Fibroblast of lung (primary cell): ENCODE measurements at regions not wholly inside any gene's neighbourhood (a gene's known extent, or its start where the extent isn't known, plus 50 kb on each side); places are given as distances from the start of the nearest gene placed in this dataset.

ENCODE experiments used
- DNase-seq, 2 donors: peaks; one replicate each; pipeline versions ENCODE4 v3.0.0 to v3.0.0-alpha.2; 2010; ENCODE audit warnings: low read depth in 2 of 2
- H2AFZ ChIP-seq: 2 replicates; pipeline ENCODE4 v1.5.1; 2012; ENCODE audit warnings: low read length, control low read depth, inconsistent platforms
- H3K27ac ChIP-seq: 2 replicates; pipeline ENCODE4 v1.5.1; 2011; ENCODE audit warnings: low read length, control low read depth; ENCODE audit not compliant: insufficient read depth
- H3K27me3 ChIP-seq: 2 replicates; pipeline ENCODE4 v1.5.1; 2011; ENCODE audit warnings: mild to moderate bottlenecking, low read length; ENCODE audit not compliant: control insufficient read depth, insufficient read depth
- H3K36me3 ChIP-seq: 2 replicates; pipeline ENCODE4 v1.5.1; 2011; ENCODE audit warnings: low read length; ENCODE audit not compliant: control insufficient read depth, insufficient read depth
- H3K4me1 ChIP-seq: 2 replicates; pipeline ENCODE4 v1.5.1; 2011; ENCODE audit warnings: low read length; ENCODE audit not compliant: control insufficient read depth, insufficient read depth; ENCODE audit errors: extremely low read depth
- H3K4me2 ChIP-seq: 2 replicates; pipeline ENCODE4 v1.5.1; 2011; ENCODE audit warnings: low read length, control low read depth; ENCODE audit not compliant: insufficient read depth; ENCODE audit errors: extremely low read depth
- H3K4me3 ChIP-seq, 4 experiments: fragments of 200-600 bp in 1 of 4; sonication (generic) in 1 of 4; replicated peaks in 1 of 4; 2 replicates each; pipeline ENCODE4 v1.5.1; 2011 to 2016; ENCODE audit warnings: low read length in 4 of 4, low read depth in 3 of 4, mild to moderate bottlenecking in 3 of 4, control low read depth in 2 of 4, inconsistent platforms in 1 of 4, mixed read lengths in 1 of 4; ENCODE audit not compliant: insufficient read depth in 1 of 4; ENCODE audit errors: control extremely low read depth in 1 of 4
- H3K79me2 ChIP-seq: 2 replicates; pipeline ENCODE4 v1.5.1; 2012; ENCODE audit warnings: mild to moderate bottlenecking, low read length, inconsistent platforms; ENCODE audit not compliant: control insufficient read depth, insufficient read depth
- H3K9ac ChIP-seq: 2 replicates; pipeline ENCODE4 v1.5.1; 2011; ENCODE audit warnings: mild to moderate bottlenecking, low read length, control low read depth; ENCODE audit not compliant: insufficient read depth
- H3K9me3 ChIP-seq: 2 replicates; pipeline ENCODE4 v1.5.1; 2012; ENCODE audit warnings: low read depth, low read length; ENCODE audit not compliant: control insufficient read depth, insufficient read depth
- H4K20me1 ChIP-seq: 2 replicates; pipeline ENCODE4 v1.5.1; 2011; ENCODE audit warnings: low read length; ENCODE audit not compliant: control insufficient read depth, insufficient read depth; ENCODE audit errors: extremely low read depth
- EZH2 ChIP-seq: IDR thresholded peaks from 2 replicates; pipeline ENCODE4 v1.5.1; 2012; ENCODE audit warnings: low read length, control low read depth, mild to moderate bottlenecking; ENCODE audit errors: missing control alignments
- TF ChIP-seq, protein P1 (sequence below), 2 donors: IDR thresholded peaks in 1 of 2; conservative IDR thresholded peaks in 1 of 2; 1 replicate in 1 of 2; 2 replicates in 1 of 2; pipeline ENCODE4 v1.5.1; 2011 to 2012; ENCODE audit warnings: low read length in 2 of 2, control low read depth in 1 of 2, inconsistent platforms in 1 of 2, low read depth in 1 of 2, mild to moderate bottlenecking in 1 of 2

DNA sequence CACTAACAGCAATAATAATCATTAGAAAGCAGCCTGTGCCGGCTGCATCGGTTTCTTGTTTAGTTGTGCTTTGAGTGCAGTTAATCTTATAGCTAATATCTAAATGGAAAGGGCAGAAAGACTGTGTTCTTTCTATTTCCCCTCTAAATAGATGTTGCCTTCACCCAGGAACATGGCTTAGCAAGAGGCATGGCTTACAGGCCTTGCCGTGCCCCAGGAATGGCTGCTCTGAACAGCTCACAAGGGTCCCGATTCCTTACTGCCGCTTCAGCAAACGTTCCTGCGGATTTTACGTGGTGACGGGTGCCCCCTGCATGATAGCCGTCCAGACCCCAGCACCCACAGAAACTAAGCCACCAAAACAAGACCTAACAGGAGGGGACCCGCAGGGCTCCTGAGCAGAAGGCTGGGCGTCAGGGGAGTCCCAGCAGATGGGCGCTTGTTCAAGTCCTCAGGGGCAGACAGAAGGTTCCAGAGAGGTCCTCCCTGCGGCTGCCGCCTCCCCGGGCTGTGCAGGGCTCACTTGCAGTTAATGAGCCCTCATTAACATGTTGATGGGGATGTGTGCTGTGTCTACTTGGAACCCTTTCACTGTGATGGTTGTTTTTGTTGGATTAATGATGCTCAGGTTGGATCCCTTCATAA, 52.5 kb upstream of the ENPP7 start:
- TF ChIP-seq EZH2: no peak
- TF ChIP-seq, protein P1, sequence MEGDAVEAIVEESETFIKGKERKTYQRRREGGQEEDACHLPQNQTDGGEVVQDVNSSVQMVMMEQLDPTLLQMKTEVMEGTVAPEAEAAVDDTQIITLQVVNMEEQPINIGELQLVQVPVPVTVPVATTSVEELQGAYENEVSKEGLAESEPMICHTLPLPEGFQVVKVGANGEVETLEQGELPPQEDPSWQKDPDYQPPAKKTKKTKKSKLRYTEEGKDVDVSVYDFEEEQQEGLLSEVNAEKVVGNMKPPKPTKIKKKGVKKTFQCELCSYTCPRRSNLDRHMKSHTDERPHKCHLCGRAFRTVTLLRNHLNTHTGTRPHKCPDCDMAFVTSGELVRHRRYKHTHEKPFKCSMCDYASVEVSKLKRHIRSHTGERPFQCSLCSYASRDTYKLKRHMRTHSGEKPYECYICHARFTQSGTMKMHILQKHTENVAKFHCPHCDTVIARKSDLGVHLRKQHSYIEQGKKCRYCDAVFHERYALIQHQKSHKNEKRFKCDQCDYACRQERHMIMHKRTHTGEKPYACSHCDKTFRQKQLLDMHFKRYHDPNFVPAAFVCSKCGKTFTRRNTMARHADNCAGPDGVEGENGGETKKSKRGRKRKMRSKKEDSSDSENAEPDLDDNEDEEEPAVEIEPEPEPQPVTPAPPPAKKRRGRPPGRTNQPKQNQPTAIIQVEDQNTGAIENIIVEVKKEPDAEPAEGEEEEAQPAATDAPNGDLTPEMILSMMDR (conservative IDR thresholded peaks at IDR 0.05 in 1 of 2, IDR thresholded peaks at IDR 0.05 in 1 of 2; ENCODE audit: low read depth in 1 of 2, low read length in 2 of 2): no peak
- no peak overlapping the region for H3K4me2 ChIP-seq

DNA sequence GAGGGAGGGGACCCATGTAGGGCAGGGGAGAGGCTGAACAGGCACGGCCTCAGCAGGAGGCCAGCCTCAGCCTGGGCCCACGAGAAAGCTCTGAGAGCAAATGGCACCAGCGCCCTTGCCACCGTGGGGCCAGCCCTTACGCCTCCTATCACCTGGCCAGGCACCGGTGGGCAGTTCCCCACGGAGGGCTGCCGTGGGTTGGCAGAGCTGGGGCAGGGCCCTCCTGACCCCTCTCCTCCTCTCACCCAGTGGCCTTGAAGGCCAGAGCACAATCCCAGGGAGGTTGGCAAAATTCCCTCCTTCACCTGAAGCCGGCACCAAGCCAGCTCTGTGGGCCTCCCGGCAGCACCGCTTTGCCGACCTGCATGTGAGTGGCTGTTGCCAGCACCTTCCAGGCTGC, 53.1 kb upstream of the ENPP7 start:
- no peaks in the 10 kb centered on the region for H3K4me1 ChIP-seq
- H3K9me3 ChIP-seq: no peaks in the 10 kb centered on the region
- H4K20me1 ChIP-seq: no peaks in the 10 kb centered on the region
- no peak for TF ChIP-seq EZH2
- TF ChIP-seq, protein P1 (conservative IDR thresholded peaks at IDR 0.05 in 1 of 2, IDR thresholded peaks at IDR 0.05 in 1 of 2; ENCODE audit: low read depth in 1 of 2, low read length in 2 of 2): no peak
- no peak overlapping the region for H3K9ac ChIP-seq
- no peaks in the 10 kb centered on the region for H3K27me3 ChIP-seq
- no peak overlapping the region for H3K4me2 ChIP-seq
- DNase-seq: no peak
- H3K27ac ChIP-seq: no peak overlapping the region
- H3K36me3 ChIP-seq: no peaks in the 10 kb centered on the region
- no peak overlapping the region for H3K4me3 ChIP-seq
- no peak overlapping the region for H2AFZ ChIP-seq
- no peaks in the 10 kb centered on the region for H3K79me2 ChIP-seq

More for the DNA sequence above, 52.5 kb upstream of the ENPP7 start:
- Histone ChIP-seq H3K9me3 (no peaks in the 10 kb centered on the region), H3K27ac (no peak overlapping the region), H4K20me1 (no peaks in the 10 kb centered on the region), H3K36me3 (no peaks in the 10 kb centered on the region), H3K79me2 (no peaks in the 10 kb centered on the region), H2AFZ (no peak overlapping the region), H3K27me3 (no peaks in the 10 kb centered on the region), H3K9ac (no peak overlapping the region), H3K4me1 (no peaks in the 10 kb centered on the region), H3K4me3 (no peak overlapping the region)
- no peak for DNase-seq

DNA sequence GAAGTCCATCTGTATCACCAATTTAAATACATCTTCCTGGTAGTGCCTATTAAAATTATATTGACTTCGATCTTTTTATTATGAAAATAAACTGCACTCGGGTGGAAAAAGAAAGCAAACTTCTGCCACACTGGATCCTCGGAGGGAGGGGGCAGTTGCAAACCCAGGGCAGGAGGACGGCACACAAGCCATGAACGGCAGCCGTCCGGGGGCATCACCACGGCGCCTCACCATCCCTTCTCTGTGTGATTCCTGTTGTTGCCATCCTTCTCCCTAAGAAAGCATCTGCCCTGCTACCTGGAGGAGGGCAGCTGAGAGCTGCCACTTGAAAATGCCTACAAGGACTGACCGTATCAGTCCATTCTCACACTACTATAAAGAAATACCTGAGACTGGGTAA, 53.9 kb upstream of the ENPP7 start:
- no peak overlapping the region for H3K4me2 ChIP-seq
- H3K27me3 ChIP-seq: no peaks in the 10 kb centered on the region
- no peaks in the 10 kb centered on the region for H4K20me1 ChIP-seq
- no peaks in the 10 kb centered on the region for H3K4me1 ChIP-seq
- no peaks in the 10 kb centered on the region for H3K79me2 ChIP-seq
- no peaks in the 10 kb centered on the region for H3K36me3 ChIP-seq
- no peak for DNase-seq
- no peak overlapping the region for H3K9ac ChIP-seq
- no peak overlapping the region for H3K27ac ChIP-seq
- H3K9me3 ChIP-seq: no peaks in the 10 kb centered on the region
- TF ChIP-seq, protein P1 (conservative IDR thresholded peaks at IDR 0.05 in 1 of 2, IDR thresholded peaks at IDR 0.05 in 1 of 2; ENCODE audit: low read depth in 1 of 2, low read length in 2 of 2): no peak
- no peak for TF ChIP-seq EZH2
- no peak overlapping the region for H3K4me3 ChIP-seq
- no peak overlapping the region for H2AFZ ChIP-seq
